BJ (cell line): ENCODE measurements at regions not wholly inside any gene's neighbourhood (a gene's known extent, or its start where the extent isn't known, plus 50 kb on each side); places are given as distances from the start of the nearest gene placed in this dataset.

Experiments used
- CTCF ChIA-PET: fragments of 350-600 bp; formaldehyde crosslinking; extraction: SDS; loops from one replicate; lab custom pipeline; 2021; ENCODE audit warnings: antibody characterized with exemption, inconsistent platforms; lab: Yijun Ruan, JAX
- POLR2A ChIA-PET: fragments of 300-600 bp; sonication (Branson Sonifier 250); formaldehyde crosslinking; extraction: SDS; loops from one replicate; lab custom pipeline; 2021; ENCODE audit warnings: antibody characterized with exemption; lab: Charles Lee
- DNase-seq: peaks from one replicate; pipeline ENCODE4 v3.0.0-alpha.2; 2011; ENCODE audit warnings: low read depth
- H3K27me3 ChIP-seq: 2 replicates; pipeline ENCODE4 v1.6.0; 2011; ENCODE audit warnings: low read length; ENCODE audit not compliant: control insufficient read depth, insufficient read depth
- H3K36me3 ChIP-seq: 2 replicates; pipeline ENCODE4 v1.5.1; 2011; ENCODE audit warnings: low read length; ENCODE audit not compliant: control insufficient read depth, insufficient read depth
- H3K4me3 ChIP-seq: 2 replicates; pipeline ENCODE4 v1.5.1; 2011; ENCODE audit warnings: low read depth, mild to moderate bottlenecking, control low read depth, low read length
- TF ChIP-seq, protein P1 (sequence below): IDR thresholded peaks from 2 replicates; pipeline ENCODE4 v1.5.1; 2011; ENCODE audit warnings: low read depth, mild to moderate bottlenecking, control low read depth, inconsistent platforms, low read length, moderate library complexity; ENCODE audit not compliant: insufficient read depth

DNA sequence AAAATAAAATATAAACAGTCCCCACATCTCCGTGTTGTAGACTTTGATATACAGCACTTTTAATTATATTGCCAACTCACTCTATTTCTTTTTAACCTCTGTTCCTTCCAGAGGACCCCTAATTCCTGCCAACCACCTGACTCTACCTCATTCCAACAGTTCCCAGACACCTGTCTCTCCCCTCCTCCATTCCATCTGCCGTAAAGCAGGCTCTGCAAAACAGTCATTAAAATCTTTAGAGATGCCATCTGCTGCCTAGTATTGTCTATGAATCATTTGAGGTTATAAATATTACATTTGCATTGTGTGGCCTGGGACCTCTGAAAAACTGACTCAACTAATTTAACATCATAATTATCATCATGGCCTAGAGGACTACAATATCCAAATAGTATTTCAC, 148.8 kb upstream of the DCN start:
- Histone ChIP-seq H3K4me3 (no peak overlapping the region), H3K36me3 (no peaks in the 10 kb centered on the region), H3K27me3 (no peaks in the 10 kb centered on the region)
- POLR2A ChIA-PET: no interaction called here
- CTCF ChIA-PET: interaction anchor here (1.0 to 1.4 kb wide), 2 partner anchors 88 to 353 kb away, joined by 3 to 7 read pairs; no protein-coding TSS in a partner anchor
- DNase-seq: no peak
- TF ChIP-seq, protein P1, sequence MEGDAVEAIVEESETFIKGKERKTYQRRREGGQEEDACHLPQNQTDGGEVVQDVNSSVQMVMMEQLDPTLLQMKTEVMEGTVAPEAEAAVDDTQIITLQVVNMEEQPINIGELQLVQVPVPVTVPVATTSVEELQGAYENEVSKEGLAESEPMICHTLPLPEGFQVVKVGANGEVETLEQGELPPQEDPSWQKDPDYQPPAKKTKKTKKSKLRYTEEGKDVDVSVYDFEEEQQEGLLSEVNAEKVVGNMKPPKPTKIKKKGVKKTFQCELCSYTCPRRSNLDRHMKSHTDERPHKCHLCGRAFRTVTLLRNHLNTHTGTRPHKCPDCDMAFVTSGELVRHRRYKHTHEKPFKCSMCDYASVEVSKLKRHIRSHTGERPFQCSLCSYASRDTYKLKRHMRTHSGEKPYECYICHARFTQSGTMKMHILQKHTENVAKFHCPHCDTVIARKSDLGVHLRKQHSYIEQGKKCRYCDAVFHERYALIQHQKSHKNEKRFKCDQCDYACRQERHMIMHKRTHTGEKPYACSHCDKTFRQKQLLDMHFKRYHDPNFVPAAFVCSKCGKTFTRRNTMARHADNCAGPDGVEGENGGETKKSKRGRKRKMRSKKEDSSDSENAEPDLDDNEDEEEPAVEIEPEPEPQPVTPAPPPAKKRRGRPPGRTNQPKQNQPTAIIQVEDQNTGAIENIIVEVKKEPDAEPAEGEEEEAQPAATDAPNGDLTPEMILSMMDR: no peak

DNA sequence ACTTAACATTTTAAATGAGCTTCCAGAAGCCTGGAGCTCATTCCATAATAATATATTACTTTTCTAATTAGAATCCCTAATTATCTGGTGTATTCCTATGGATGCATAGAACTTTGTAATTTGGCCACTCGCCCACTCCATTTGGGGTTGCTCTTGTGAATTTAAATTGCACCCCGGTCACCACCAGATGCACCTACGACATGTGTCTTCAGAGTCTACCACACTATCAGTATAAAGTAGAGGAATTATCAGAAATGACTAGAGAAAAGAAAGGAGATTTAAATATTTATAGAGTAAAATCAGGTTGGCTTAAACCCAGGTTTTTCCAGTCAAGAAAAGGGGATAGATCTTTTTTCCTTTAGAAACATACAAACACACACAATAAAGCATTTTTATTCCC, 145.8 kb upstream of the DCN start:
- POLR2A ChIA-PET: interaction anchor here (0.5 kb wide), 1 partner anchor 229 kb away, joined by 3 read pairs; no protein-coding TSS in a partner anchor

DNA sequence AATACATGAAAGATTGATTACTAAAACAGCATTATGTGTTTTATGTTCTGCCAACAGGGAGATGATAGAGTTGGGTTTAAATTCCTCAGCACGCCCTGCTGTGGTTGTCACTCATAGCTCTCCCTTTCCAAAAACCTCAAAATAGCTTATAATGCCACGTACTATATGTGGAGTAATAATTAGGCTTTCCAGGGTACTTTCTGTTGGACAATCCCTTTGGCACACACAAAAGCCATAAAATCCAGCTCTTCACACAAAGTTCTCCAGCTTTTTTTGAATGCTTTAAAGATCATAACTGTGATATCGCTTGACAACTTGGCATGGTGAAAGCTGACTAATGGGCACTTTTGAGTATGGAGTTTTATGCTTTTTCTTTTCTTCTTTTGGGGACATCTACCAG, 145.3 kb upstream of the DCN start:
- ChIA-PET CTCF (interaction anchor here (0.9 to 4.1 kb wide), 10 partner anchors 22 to 350 kb away, joined by 3 to 43 read pairs (median 4); partner anchors contain the start of gene DCN), POLR2A (interaction anchor here (0.5 to 0.6 kb wide), 2 partner anchors 229 to 274 kb away, joined by 3 read pairs; no protein-coding TSS in a partner anchor)
- TF ChIP-seq, protein P1: no peak
- DNase-seq: no peak
- H3K4me3 ChIP-seq: no peak overlapping the region
- no peaks in the 10 kb centered on the region for H3K36me3 ChIP-seq
- H3K27me3 ChIP-seq: no peaks in the 10 kb centered on the region

More for the DNA sequence above, 145.8 kb upstream of the DCN start:
- no peaks in the 10 kb centered on the region for H3K36me3 ChIP-seq
- no peak for DNase-seq
- no peak overlapping the region for H3K4me3 ChIP-seq
- CTCF ChIA-PET: interaction anchor here (0.8 to 4.1 kb wide), 10 partner anchors 22 to 350 kb away, joined by 3 to 43 read pairs (median 4); partner anchors contain the start of gene DCN
- no peaks in the 10 kb centered on the region for H3K27me3 ChIP-seq
- TF ChIP-seq, protein P1: no peak

DNA sequence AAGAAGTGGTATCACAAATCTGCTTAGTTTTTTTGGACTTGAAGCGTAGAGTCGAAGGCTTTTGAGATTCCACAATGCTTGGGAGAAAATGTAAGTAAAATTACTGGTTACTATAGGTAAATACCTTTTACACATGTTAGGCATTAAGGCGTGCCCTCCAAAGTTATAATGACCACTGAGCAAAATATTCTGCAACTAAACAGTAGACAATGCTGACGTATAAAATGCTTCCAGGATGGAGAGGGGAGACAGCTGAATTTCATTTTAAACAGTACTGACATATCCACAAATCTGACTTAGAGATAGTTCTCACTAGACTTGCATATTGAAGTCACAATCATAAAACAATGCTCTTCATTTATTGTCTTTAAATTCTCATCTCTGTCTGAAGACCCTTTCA, 144.5 kb upstream of the DCN start:
- POLR2A ChIA-PET: no interaction called here
- CTCF ChIA-PET: interaction anchor here (0.9 to 4.1 kb wide), 13 partner anchors 11 to 349 kb away, joined by 3 to 43 read pairs (median 5); partner anchors contain the start of gene DCN
- TF ChIP-seq, protein P1: no peak
- Histone ChIP-seq H3K4me3 (no peak overlapping the region), H3K27me3 (no peaks in the 10 kb centered on the region), H3K36me3 (no peaks in the 10 kb centered on the region)
- DNase-seq: no peak

DNA sequence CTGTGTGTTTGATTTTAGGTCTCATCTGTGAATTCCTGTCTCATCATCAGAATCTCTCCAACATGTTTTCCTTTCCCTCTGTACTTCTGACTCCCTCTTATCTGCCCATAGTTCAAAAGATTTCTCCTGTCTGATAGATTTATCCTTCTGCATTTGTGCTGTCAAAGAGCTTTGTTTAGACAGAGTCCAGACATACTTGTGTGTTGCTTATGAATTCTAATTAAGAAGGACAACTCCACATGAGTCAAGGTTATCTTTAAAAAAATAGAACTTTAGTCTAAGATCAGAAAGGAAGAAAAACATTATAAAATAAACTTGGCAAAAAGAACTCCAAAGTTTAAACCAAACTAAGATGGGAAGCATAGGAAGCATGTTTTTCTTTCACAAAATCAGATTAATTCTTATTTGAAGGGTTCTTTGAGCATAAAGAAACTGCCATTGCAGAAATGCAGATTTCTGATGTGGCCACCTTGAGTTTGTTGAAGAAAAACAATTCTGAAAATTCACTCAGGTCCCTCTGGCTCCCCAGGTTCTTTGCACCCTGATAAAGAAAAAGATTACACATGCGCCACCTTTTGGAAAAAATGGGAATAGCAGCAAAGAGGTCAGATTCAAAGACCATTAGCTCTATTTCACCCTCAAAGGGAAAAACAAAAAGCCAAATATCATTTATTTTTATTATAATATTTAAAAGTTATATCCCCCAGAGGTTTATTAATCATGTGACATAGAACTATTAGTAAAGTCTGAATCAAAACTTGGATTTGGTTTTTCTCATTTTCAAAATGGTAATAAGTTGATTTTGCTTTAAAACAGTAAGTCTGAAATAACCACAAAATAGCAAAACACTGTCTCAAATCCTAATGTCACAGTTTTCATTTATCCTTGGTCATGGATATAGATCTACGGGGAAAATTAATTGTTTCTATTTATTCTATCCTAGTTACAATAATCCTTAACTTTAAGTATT, 143.7 kb upstream of the DCN start:
- ChIA-PET POLR2A (interaction anchor here (0.6 kb wide), 1 partner anchor 146 kb away, joined by 3 read pairs; no protein-coding TSS in a partner anchor), CTCF (interaction anchor here (1.0 to 1.9 kb wide), 10 partner anchors 10 to 218 kb away, joined by 3 to 10 read pairs (median 4); no protein-coding TSS in a partner anchor)
- DNase-seq: no peak
- Histone ChIP-seq H3K27me3 (no peaks in the 10 kb centered on the region), H3K36me3 (no peaks in the 10 kb centered on the region), H3K4me3 (no peak overlapping the region)
- TF ChIP-seq, protein P1: peak; percentile 73
